GM23338 (cell line): ENCODE measurements at regions not wholly inside any gene's neighbourhood (a gene's known extent, or its start where the extent isn't known, plus 50 kb on each side); places are given as distances from the start of the nearest gene placed in this dataset.

ENCODE experiments used
- CREB1 ChIP-seq: fragments of 250-450 bp; sonication (Bioruptor Pico); IDR thresholded peaks from 2 replicates; pipeline ENCODE4 v1.5.0; 2020; ENCODE audit warnings: low read depth, mild to moderate bottlenecking, moderate library complexity
- EZH2 ChIP-seq: fragments of 200-600 bp; sonication (generic); IDR thresholded peaks from one replicate; pipeline ENCODE4 v1.8.0; 2017; ENCODE audit warnings: antibody characterized with exemption, mild to moderate bottlenecking, low read depth; ENCODE audit not compliant: unreplicated experiment
- EZH2phosphoT487 ChIP-seq: fragments of 200-600 bp; sonication (generic); IDR thresholded peaks from one replicate; pipeline ENCODE4 v1.8.1; 2018; ENCODE audit warnings: antibody characterized with exemption; ENCODE audit not compliant: unreplicated experiment
- JUNB ChIP-seq: IDR thresholded peaks from one replicate; pipeline ENCODE4 v1.6.1; 2016; ENCODE audit warnings: antibody characterized with exemption; ENCODE audit not compliant: unreplicated experiment
- POLR2AphosphoS5 ChIP-seq: IDR thresholded peaks from 2 replicates; pipeline ENCODE4 v1.6.1; 2016; ENCODE audit warnings: antibody characterized with exemption, low read depth
- REST ChIP-seq: IDR thresholded peaks from one replicate; pipeline ENCODE4 v1.6.1; 2018; ENCODE audit warnings: antibody characterized with exemption; ENCODE audit not compliant: unreplicated experiment
- TF ChIP-seq, protein P1 (sequence below), 2 experiments: fragments of 200-600 bp in 1 of 2; sonication (generic) in 1 of 2; conservative IDR thresholded peaks; 2 replicates each; pipeline versions ENCODE4 v1.5.1 to v1.6.1; 2016 to 2017; ENCODE audit warnings: antibody characterized with exemption in 2 of 2, low read depth in 2 of 2, mild to moderate bottlenecking in 2 of 2, moderate library complexity in 1 of 2
- TF ChIP-seq, protein P2 (sequence below): IDR thresholded peaks from 2 replicates; pipeline ENCODE4 v1.6.1; 2016; ENCODE audit warnings: antibody characterized with exemption

DNA sequence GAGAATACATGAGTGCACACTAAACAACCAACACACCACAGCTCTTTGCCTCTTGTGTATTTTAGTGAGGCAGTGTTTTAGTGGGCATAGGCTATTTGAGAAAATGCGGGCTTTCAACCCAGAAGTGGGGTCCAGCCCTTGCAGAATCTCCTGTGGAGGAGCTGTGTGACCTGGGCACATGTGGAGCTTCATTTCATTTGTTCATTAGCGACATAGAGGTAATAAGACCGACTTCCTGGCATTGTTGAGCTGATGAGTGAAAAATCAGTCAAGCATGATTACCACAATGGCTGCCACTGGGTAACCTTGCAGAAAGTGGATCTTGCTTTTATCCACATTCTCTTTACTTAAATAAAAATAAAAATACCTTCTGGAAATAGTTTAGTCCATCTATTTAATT, 923.5 kb downstream of the BCL11B start:
- TF ChIP-seq EZH2 (no peak), REST (no peak), CREB1 (no peak), JUNB (no peak), POLR2AphosphoS5 (no peak), EZH2phosphoT487 (no peak)
- TF ChIP-seq, protein P1, sequence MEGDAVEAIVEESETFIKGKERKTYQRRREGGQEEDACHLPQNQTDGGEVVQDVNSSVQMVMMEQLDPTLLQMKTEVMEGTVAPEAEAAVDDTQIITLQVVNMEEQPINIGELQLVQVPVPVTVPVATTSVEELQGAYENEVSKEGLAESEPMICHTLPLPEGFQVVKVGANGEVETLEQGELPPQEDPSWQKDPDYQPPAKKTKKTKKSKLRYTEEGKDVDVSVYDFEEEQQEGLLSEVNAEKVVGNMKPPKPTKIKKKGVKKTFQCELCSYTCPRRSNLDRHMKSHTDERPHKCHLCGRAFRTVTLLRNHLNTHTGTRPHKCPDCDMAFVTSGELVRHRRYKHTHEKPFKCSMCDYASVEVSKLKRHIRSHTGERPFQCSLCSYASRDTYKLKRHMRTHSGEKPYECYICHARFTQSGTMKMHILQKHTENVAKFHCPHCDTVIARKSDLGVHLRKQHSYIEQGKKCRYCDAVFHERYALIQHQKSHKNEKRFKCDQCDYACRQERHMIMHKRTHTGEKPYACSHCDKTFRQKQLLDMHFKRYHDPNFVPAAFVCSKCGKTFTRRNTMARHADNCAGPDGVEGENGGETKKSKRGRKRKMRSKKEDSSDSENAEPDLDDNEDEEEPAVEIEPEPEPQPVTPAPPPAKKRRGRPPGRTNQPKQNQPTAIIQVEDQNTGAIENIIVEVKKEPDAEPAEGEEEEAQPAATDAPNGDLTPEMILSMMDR (conservative IDR thresholded peaks at IDR 0.05; ENCODE audit: low read depth in 2 of 2): no peak
- TF ChIP-seq, protein P2, sequence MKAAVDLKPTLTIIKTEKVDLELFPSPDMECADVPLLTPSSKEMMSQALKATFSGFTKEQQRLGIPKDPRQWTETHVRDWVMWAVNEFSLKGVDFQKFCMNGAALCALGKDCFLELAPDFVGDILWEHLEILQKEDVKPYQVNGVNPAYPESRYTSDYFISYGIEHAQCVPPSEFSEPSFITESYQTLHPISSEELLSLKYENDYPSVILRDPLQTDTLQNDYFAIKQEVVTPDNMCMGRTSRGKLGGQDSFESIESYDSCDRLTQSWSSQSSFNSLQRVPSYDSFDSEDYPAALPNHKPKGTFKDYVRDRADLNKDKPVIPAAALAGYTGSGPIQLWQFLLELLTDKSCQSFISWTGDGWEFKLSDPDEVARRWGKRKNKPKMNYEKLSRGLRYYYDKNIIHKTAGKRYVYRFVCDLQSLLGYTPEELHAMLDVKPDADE: no peak
